HG03442 (cell line): ENCODE measurements at regions not wholly inside any gene's neighbourhood (a gene's known extent, or its start where the extent isn't known, plus 50 kb on each side); places are given as distances from the start of the nearest gene placed in this dataset.

Experiments
- ATAC-seq: cut with Tn5 transposase; IDR thresholded peaks from one replicate; pipeline ENCODE4 v1.9.1; 2021; ENCODE audit warnings: mild to moderate bottlenecking, moderate library complexity; ENCODE audit not compliant: unreplicated experiment

GRCh38 chr12:107464644-107465043 lies 221.0 kb upstream of the PWP1 start:
- ATAC-seq: no peak

DNA sequence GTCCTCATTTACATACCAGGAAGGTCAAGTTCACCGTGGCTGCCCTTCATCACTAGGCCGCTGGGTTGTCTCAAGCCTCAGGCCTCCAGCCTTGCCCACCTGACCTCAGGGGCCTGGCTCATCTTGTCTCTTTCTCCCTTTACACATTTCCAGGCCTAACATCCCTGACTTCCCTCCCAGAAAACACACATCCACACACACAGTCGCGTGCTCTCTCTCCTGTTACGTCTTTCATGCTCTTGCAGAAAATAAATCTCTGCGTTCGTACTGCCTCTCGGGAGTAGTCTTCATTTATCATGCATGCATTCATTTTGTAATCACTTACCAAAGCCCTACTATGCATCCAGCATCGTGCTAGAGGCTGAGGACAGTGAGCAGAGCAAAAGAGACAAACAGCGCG lies 220.0 kb upstream of the PWP1 start:
- no peak for ATAC-seq

- ATAC-seq: no peak
These were observed 217.9 kb upstream of the PWP1 start for GRCh38 chr12:107467716-107468115.

GRCh38 chr12:107468182-107468581 lies 217.4 kb upstream of the PWP1 start:
- ATAC-seq: no peak

- ATAC-seq: no peak
These were observed 216.6 kb upstream of the PWP1 start for GRCh38 chr12:107469011-107469410.

DNA sequence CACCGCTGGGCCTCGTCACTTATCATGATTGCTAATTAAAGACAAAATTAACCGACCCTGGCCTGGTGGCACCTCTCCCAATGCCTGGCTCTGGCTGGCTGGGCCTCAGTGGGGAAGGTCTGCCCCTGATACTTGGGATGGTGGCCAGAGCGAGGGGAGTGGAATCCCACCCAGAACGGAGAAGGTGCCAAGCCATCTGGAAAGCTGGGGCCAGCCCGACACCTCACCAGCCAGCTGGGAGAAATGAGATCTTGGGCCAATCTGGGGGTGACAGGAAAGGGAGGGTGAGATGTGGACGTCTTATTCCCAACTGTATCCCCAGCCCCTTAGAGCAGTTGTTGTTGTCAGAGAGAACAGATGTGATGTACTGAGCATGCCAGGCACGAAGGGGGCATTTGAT lies 215.0 kb upstream of the PWP1 start:
- ATAC-seq: no peak

DNA sequence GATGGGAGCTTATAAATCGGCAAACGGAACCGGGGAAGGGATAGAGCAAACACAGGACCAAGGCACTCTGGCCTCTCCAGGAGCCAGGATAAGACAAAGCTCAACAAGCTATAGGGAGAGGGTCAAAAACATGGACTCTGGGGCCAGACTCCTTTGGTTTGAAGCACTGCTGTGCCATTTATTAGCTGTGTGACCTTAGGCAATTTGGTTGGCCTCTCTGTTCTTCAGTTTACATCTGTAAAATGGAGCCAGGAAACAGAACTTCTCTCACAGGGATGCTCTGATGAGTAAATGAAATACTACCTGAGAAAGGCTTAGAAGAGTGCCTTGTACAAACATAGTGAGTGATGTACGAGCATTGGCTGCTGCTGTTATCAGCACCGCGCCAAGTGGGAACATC lies 213.3 kb upstream of the PWP1 start:
- ATAC-seq: no peak

- no peak for ATAC-seq
These were observed 211.5 kb upstream of the PWP1 start for GRCh38 chr12:107474099-107474498.

GRCh38 chr12:107474639-107475539 lies 210.7 kb upstream of the PWP1 start:
- no peak for ATAC-seq

GRCh38 chr12:107475900-107476299 lies 209.7 kb upstream of the PWP1 start:
- ATAC-seq: no peak

- no peak for ATAC-seq
These were observed 208.6 kb upstream of the PWP1 start for GRCh38 chr12:107477018-107477417.

DNA sequence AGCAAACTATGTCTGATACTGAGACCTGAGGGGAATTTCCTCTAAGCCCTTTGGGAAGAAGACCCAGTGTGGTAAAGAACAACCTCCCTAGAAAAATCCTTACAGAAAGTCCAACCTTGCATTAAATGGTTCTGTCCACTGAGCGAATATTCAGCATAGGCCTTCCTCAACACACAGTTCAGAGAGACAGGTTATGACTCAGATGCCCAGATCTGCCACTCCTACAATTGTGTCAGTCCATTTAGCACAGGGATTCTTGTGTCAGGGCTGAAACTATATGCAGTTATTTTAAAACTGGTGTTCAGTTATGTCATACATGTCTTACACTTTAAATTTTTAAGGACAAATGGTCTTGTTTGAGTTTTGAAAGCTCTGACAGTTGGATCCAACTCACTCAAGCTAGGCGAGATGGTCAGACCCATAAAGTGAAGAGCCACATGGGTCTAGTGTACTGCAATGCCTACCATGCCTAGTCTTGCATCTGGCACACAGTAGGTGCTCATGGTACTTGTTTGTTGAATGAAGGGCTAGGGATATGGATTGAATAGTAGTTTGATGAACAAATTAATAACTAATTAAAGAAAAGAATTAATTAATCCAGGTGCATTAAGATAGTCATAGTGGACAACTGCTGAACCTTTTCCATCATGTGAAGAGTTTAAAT lies 207.5 kb upstream of the PWP1 start:
- ATAC-seq: no peak

- ATAC-seq: no peak
These were observed 206.7 kb upstream of the PWP1 start for GRCh38 chr12:107478881-107479280.

- no peak for ATAC-seq
These were observed 204.6 kb upstream of the PWP1 start for GRCh38 chr12:107480836-107481608.

GRCh38 chr12:107484230-107484629 lies 201.4 kb upstream of the PWP1 start:
- ATAC-seq: no peak

- no peak for ATAC-seq
These were observed 200.7 kb upstream of the PWP1 start for GRCh38 chr12:107484941-107485340.

DNA sequence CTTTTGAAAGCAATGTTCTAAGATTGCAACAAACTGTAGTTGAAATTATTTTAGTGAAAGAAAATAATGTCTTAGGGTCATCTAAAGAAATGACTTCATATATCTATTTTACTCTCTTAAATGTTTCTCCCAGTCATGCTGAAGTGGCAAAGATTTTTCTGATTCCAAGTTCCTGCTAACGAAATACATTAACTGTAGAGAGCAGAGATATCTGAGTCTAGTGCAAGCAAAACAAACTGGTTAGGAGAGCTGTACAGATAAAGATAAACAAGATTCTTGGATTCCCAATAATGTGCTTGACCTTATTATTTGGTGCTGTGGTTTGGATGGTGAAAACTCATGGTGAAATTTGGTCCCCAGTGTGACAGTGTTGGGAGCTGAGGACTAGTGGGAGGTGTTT lies 199.9 kb upstream of the PWP1 start:
- no peak for ATAC-seq

DNA sequence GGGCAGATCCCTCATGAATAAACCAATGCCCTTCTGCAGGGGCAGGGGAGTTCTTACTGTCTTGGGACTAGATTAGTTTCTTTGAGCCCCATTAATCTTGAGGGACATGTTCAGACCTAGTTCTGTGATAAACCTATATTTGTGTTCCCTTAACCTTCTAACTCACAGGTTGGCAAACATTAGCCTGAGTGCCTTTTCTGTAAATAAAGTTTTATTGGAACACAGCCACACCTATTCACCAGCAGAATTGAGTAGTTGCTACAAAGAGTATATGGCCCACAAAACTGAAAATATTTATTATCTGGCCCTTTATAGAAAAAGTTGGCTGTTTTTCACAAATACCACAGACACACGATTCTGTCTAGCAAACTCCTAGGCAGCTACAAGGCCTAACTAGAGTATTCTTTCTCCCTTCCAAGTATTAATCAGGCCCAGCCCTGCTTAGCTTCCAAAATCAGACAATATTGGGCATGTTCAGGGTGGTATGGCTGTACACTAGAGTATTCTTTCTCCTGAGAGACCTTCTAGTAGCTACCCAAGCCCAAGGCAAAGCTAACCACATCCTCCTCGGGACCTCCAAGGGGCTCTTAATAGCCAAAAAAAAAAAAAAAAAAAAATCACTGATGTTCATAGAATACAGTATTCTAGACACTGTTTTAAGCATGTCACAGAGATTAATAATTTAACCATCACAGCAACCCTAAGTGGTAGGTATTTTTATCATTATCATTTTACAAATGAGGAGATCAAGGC lies 199.3 kb upstream of the PWP1 start:
- ATAC-seq: no peak

DNA sequence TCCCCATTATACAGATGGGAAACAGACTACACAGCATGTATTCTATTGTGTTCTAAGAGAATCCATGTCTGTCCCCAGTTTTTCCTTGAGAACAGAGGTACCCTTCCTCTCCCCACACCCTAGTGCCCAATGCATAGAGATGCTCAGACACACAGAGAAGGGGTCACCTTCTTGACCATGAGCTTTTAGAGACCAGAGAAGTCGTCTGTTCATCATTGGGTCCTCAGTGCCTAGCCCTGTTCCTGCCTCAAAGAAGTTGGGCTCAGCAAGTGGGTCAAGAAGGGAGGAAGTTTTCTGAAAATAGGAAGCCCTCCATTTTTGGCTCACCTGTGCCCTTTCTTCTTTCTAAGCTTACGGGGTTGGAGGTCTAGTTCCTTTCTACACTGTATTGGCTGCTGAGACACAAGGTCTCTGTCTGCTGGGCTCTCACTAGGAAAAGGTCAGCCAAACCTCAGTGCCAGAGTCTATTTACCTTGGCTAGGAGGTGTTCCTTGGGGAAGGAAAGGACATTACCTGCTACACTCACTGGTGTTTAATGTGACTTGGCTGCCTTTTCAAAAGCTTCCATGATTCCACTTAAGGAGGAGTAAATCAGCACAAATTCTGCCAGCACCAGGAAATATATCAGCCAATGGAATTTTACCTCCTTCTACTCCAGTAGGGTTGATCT lies 198.5 kb upstream of the PWP1 start:
- ATAC-seq: no peak

GRCh38 chr12:107488666-107489065 lies 196.9 kb upstream of the PWP1 start:
- ATAC-seq: no peak
